Caco-2 (cell line): ENCODE measurements at regions not wholly inside any gene's neighbourhood (a gene's known extent, or its start where the extent isn't known, plus 50 kb on each side); places are given as distances from the start of the nearest gene placed in this dataset.

Experiments used
- BruUV-seq: library from RNA; stranded (reverse); fragments of 400-500 nt; replicated peaks from 2 replicates; lab custom pipeline; 2021; lab: Mats Ljungman, UMichigan
- CTCF ChIA-PET: fragments of 300-600 bp; sonication (Branson Sonifier 250); formaldehyde crosslinking; loops from one replicate; lab custom pipeline; 2022; ENCODE audit warnings: antibody characterized with exemption; lab: Charles Lee
- POLR2A ChIA-PET: fragments of 300-600 bp; sonication (Branson Sonifier 250); formaldehyde crosslinking; loops from one replicate; lab custom pipeline; 2022; ENCODE audit warnings: antibody characterized with exemption; lab: Charles Lee
- DNase-seq, 2 experiments: peaks; one replicate each; pipeline versions ENCODE4 v3.0.0 to v3.0.0-alpha.2; 2020 to 2022
- H3K27me3 ChIP-seq: replicated peaks from 2 replicates; pipeline ENCODE4 v1.6.0; 2011; ENCODE audit warnings: low read length; ENCODE audit not compliant: control insufficient read depth, insufficient read depth
- H3K36me3 ChIP-seq: 2 replicates; pipeline ENCODE4 v1.5.1; 2011; ENCODE audit warnings: low read length; ENCODE audit not compliant: control insufficient read depth, insufficient read depth
- H3K4me1 ChIP-seq: fragments of 250-450 bp; sonication (Bioruptor Pico); 2 replicates; pipeline ENCODE4 v1.5.1; 2020; ENCODE audit warnings: mild to moderate bottlenecking
- H3K4me3 ChIP-seq: 2 replicates; pipeline ENCODE4 v1.5.1; 2011; ENCODE audit warnings: low read depth, mild to moderate bottlenecking, control low read depth, low read length
- H3K9me3 ChIP-seq: fragments of 250-450 bp; sonication (Bioruptor Pico); 2 replicates; pipeline ENCODE4 v1.5.1; 2020; ENCODE audit warnings: mild to moderate bottlenecking, moderate library complexity
- H3K27ac Mint-ChIP-seq: one replicate; pipeline ENCODE4 v1.8.0; 2022; ENCODE audit warnings: mixed read lengths; ENCODE audit not compliant: unreplicated experiment
- H3K27me3 Mint-ChIP-seq: one replicate; pipeline ENCODE4 v1.8.0; 2022; ENCODE audit warnings: mixed read lengths; ENCODE audit not compliant: insufficient read depth, unreplicated experiment
- H3K36me3 Mint-ChIP-seq: one replicate; pipeline ENCODE4 v1.8.0; 2022; ENCODE audit warnings: mild to moderate bottlenecking, mixed read lengths; ENCODE audit not compliant: insufficient read depth, unreplicated experiment
- H3K4me1 Mint-ChIP-seq: one replicate; pipeline ENCODE4 v1.8.0; 2022; ENCODE audit warnings: low read depth, mixed read lengths; ENCODE audit not compliant: unreplicated experiment
- H3K4me3 Mint-ChIP-seq: one replicate; pipeline ENCODE4 v1.8.0; 2022; ENCODE audit warnings: mild to moderate bottlenecking, moderate library complexity, mixed read lengths; ENCODE audit not compliant: unreplicated experiment
- H3K9me3 Mint-ChIP-seq: one replicate; pipeline ENCODE4 v1.8.0; 2022; ENCODE audit warnings: mixed read lengths; ENCODE audit not compliant: unreplicated experiment
- CTCF ChIP-seq, 2 experiments: fragments of 200-600 bp in 1 of 2; IDR thresholded peaks; 1 replicate in 1 of 2; 2 replicates in 1 of 2; pipeline versions ENCODE4 v1.5.1 to v1.8.0; 2011 to 2022; ENCODE audit warnings: antibody characterized with exemption in 1 of 2, control low read depth in 1 of 2, inconsistent platforms in 1 of 2, low read depth in 1 of 2, low read length in 1 of 2, mild to moderate bottlenecking in 1 of 2, moderate library complexity in 1 of 2; ENCODE audit not compliant: insufficient read depth in 1 of 2, severe bottlenecking in 1 of 2, unreplicated experiment in 1 of 2
- intact Hi-C: fragments of 100-400 bp; cut with micrococcal nuclease; formaldehyde crosslinking; loops from one replicate; pipeline ENCODE4 v1.10.0; 2022; ENCODE audit not compliant: unreplicated experiment

GRCh38 chr5:53330491-53330890, 149.9 kb upstream of the FST start:
- no peaks in the 10 kb centered on the region for H3K27me3 ChIP-seq
- POLR2A ChIA-PET: no interaction called here
- Mint-ChIP-seq H3K36me3 (no peaks in the 10 kb centered on the region), H3K4me1 (no peaks in the 10 kb centered on the region), H3K9me3 (no peaks in the 10 kb centered on the region), H3K4me3 (no peak overlapping the region), H3K27ac (no peak overlapping the region), H3K27me3 (peaks cover 5% of the 10 kb centered on the region)
- no TSS peak for BruUV-seq
- CTCF ChIA-PET: no interaction called here
- no peaks in the 10 kb centered on the region for H3K36me3 ChIP-seq
- DNase-seq: no peak
- TF ChIP-seq CTCF (IDR thresholded peaks at IDR 0.05; ENCODE audit: insufficient read depth in 1 of 2, low read depth in 1 of 2, low read length in 1 of 2, severe bottlenecking in 1 of 2, unreplicated experiment in 1 of 2): no peak
- H3K9me3 ChIP-seq: no peaks in the 10 kb centered on the region
- no peaks in the 10 kb centered on the region for H3K4me1 ChIP-seq
- no peak overlapping the region for H3K4me3 ChIP-seq
- intact Hi-C loops: no loop called here

- no peak for DNase-seq
Observed at GRCh38 chr5:53331463-53331862, 149.0 kb upstream of the FST start.

GRCh38 chr5:53333160-53333559, 147.3 kb upstream of the FST start:
- Mint-ChIP-seq H3K27ac (no peak overlapping the region), H3K27me3 (peaks cover 3% of the 10 kb centered on the region)

More at GRCh38 chr5:53331463-53331862, 149.0 kb upstream of the FST start:
- ChIA-PET POLR2A (no interaction called here), CTCF (no interaction called here)
- intact Hi-C loops: no loop called here
- no TSS peak for BruUV-seq
- Histone ChIP-seq H3K36me3 (no peaks in the 10 kb centered on the region), H3K4me1 (no peaks in the 10 kb centered on the region), H3K27me3 (no peaks in the 10 kb centered on the region), H3K9me3 (no peaks in the 10 kb centered on the region), H3K4me3 (no peak overlapping the region)
- no peaks in the 10 kb centered on the region for H3K36me3 Mint-ChIP-seq
- no peak overlapping the region for H3K4me3 Mint-ChIP-seq
- H3K27ac Mint-ChIP-seq: no peak overlapping the region
- H3K9me3 Mint-ChIP-seq: no peaks in the 10 kb centered on the region
- no peak for TF ChIP-seq CTCF (IDR thresholded peaks at IDR 0.05; ENCODE audit: insufficient read depth in 1 of 2, low read depth in 1 of 2, low read length in 1 of 2, severe bottlenecking in 1 of 2, unreplicated experiment in 1 of 2)
- peaks cover 3% of the 10 kb centered on the region for H3K27me3 Mint-ChIP-seq
- no peaks in the 10 kb centered on the region for H3K4me1 Mint-ChIP-seq

More at GRCh38 chr5:53333160-53333559, 147.3 kb upstream of the FST start:
- Mint-ChIP-seq H3K4me1 (no peaks in the 10 kb centered on the region), H3K9me3 (no peaks in the 10 kb centered on the region), H3K4me3 (no peak overlapping the region), H3K36me3 (no peaks in the 10 kb centered on the region)
- no TSS peak for BruUV-seq
- no peak for TF ChIP-seq CTCF (IDR thresholded peaks at IDR 0.05; ENCODE audit: insufficient read depth in 1 of 2, low read depth in 1 of 2, low read length in 1 of 2, severe bottlenecking in 1 of 2, unreplicated experiment in 1 of 2)
- Histone ChIP-seq H3K36me3 (no peaks in the 10 kb centered on the region), H3K4me3 (no peak overlapping the region), H3K9me3 (no peaks in the 10 kb centered on the region), H3K27me3 (no peaks in the 10 kb centered on the region), H3K4me1 (no peaks in the 10 kb centered on the region)
- ChIA-PET CTCF (no interaction called here), POLR2A (no interaction called here)
- intact Hi-C loops: no loop called here
- DNase-seq: no peak
